ENCODE measurements at regions not wholly inside any gene's neighbourhood (a gene's known extent, or its start where the extent isn't known, plus 50 kb on each side); places are given as distances from the start of the nearest gene placed in this dataset.

GRCh38 chr3:86228101-86228500 lies 762.8 kb downstream of the VGLL3 start:
- Histone ChIP-seq H3K27ac (ENCODE audit: low read length) (no peak overlapping the region), H3K9me3 (replicated peaks; ENCODE audit: insufficient read depth, low read length) (no peaks in the 10 kb centered on the region), H3K27me3 (replicated peaks; ENCODE audit: insufficient read depth, low read length) (no peaks in the 10 kb centered on the region), H2AFZ (ENCODE audit: low read length) (no peak overlapping the region), H3F3A (ENCODE audit: insufficient read depth, low read length) (no peaks in the 10 kb centered on the region), H3K4me1 (ENCODE audit: low read length) (no peaks in the 10 kb centered on the region), H3K9me2 (replicated peaks; ENCODE audit: insufficient read depth, low read length) (no peaks in the 10 kb centered on the region), H4K20me1 (ENCODE audit: insufficient read depth, low read length) (no peaks in the 10 kb centered on the region), H3K4me2 (ENCODE audit: low read depth, low read length) (no peak overlapping the region), H3K4me3 (ENCODE audit: low read length) (no peak overlapping the region), H3K79me2 (ENCODE audit: low read length) (no peaks in the 10 kb centered on the region), H3K9ac (ENCODE audit: low read length) (no peak overlapping the region), H3K36me3 (replicated peaks; ENCODE audit: insufficient read depth, low read length) (no peaks in the 10 kb centered on the region)
- DNase-seq = no peak
- TF ChIP-seq EZH2phosphoT487 (IDR thresholded peaks at IDR 0.05; ENCODE audit: low read length) = no peak
- TF ChIP-seq, protein P1, sequence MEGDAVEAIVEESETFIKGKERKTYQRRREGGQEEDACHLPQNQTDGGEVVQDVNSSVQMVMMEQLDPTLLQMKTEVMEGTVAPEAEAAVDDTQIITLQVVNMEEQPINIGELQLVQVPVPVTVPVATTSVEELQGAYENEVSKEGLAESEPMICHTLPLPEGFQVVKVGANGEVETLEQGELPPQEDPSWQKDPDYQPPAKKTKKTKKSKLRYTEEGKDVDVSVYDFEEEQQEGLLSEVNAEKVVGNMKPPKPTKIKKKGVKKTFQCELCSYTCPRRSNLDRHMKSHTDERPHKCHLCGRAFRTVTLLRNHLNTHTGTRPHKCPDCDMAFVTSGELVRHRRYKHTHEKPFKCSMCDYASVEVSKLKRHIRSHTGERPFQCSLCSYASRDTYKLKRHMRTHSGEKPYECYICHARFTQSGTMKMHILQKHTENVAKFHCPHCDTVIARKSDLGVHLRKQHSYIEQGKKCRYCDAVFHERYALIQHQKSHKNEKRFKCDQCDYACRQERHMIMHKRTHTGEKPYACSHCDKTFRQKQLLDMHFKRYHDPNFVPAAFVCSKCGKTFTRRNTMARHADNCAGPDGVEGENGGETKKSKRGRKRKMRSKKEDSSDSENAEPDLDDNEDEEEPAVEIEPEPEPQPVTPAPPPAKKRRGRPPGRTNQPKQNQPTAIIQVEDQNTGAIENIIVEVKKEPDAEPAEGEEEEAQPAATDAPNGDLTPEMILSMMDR (IDR thresholded peaks at IDR 0.05; ENCODE audit: low read length) = no peak
- TF ChIP-seq EZH2 (optimal IDR thresholded peaks at IDR 0.05; ENCODE audit: low read depth, low read length) = no peak

GRCh38 chr3:86225461-86225860 lies 765.5 kb downstream of the VGLL3 start:
- Histone ChIP-seq H3K4me2 (ENCODE audit: low read depth, low read length) (no peak overlapping the region), H3K4me1 (ENCODE audit: low read length) (no peaks in the 10 kb centered on the region), H3K9ac (ENCODE audit: low read length) (no peak overlapping the region), H3K79me2 (ENCODE audit: low read length) (no peaks in the 10 kb centered on the region), H3K27me3 (replicated peaks; ENCODE audit: insufficient read depth, low read length) (no peaks in the 10 kb centered on the region), H4K20me1 (ENCODE audit: insufficient read depth, low read length) (no peaks in the 10 kb centered on the region), H3K27ac (ENCODE audit: low read length) (no peak overlapping the region), H3K9me2 (replicated peaks; ENCODE audit: insufficient read depth, low read length) (no peaks in the 10 kb centered on the region), H3K9me3 (replicated peaks; ENCODE audit: insufficient read depth, low read length) (no peaks in the 10 kb centered on the region), H3F3A (ENCODE audit: insufficient read depth, low read length) (no peaks in the 10 kb centered on the region), H3K36me3 (replicated peaks; ENCODE audit: insufficient read depth, low read length) (no peaks in the 10 kb centered on the region), H3K4me3 (ENCODE audit: low read length) (no peak overlapping the region), H2AFZ (ENCODE audit: low read length) (no peak overlapping the region)
- TF ChIP-seq, protein P1 (IDR thresholded peaks at IDR 0.05; ENCODE audit: low read length) = no peak
- TF ChIP-seq EZH2phosphoT487 (IDR thresholded peaks at IDR 0.05; ENCODE audit: low read length) (no peak), EZH2 (optimal IDR thresholded peaks at IDR 0.05; ENCODE audit: low read depth, low read length) (no peak)
- DNase-seq = no peak

DNA sequence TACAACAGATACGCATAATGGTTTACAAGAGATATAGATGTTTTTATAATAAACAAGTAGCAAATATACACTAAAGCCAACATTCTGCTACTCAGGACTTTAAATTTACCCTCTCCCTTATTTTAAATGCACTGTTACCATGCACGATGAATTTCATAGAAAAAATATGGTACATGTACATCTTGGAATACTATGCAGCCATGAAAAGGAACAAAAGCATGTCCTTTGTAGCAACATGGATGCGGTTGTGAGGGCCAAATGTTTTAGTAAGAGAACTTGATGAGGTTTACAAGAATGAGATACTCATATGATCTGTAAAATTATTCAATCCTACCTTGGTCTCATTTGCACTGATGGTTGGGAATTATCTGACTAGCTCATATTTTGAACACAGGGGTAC lies 769.3 kb downstream of the VGLL3 start:
- no peak overlapping the region for H3K27ac ChIP-seq (ENCODE audit: low read length)
- no peaks in the 10 kb centered on the region for H3K9me2 ChIP-seq (replicated peaks; ENCODE audit: insufficient read depth, low read length)
- H3F3A ChIP-seq (ENCODE audit: insufficient read depth, low read length) = no peaks in the 10 kb centered on the region
- H4K20me1 ChIP-seq (ENCODE audit: insufficient read depth, low read length) = no peaks in the 10 kb centered on the region
- H3K4me3 ChIP-seq (ENCODE audit: low read length) = no peak overlapping the region
- no peaks in the 10 kb centered on the region for H3K79me2 ChIP-seq (ENCODE audit: low read length)
- H3K36me3 ChIP-seq (replicated peaks; ENCODE audit: insufficient read depth, low read length) = no peaks in the 10 kb centered on the region
- no peak overlapping the region for H3K9ac ChIP-seq (ENCODE audit: low read length)
- no peaks in the 10 kb centered on the region for H3K9me3 ChIP-seq (replicated peaks; ENCODE audit: insufficient read depth, low read length)
- DNase-seq = no peak
- TF ChIP-seq EZH2phosphoT487 (IDR thresholded peaks at IDR 0.05; ENCODE audit: low read length) (no peak), EZH2 (optimal IDR thresholded peaks at IDR 0.05; ENCODE audit: low read depth, low read length) (no peak)
- TF ChIP-seq, protein P1 (IDR thresholded peaks at IDR 0.05; ENCODE audit: low read length) = no peak
- no peak overlapping the region for H3K4me2 ChIP-seq (ENCODE audit: low read depth, low read length)
- H2AFZ ChIP-seq (ENCODE audit: low read length) = no peak overlapping the region
- no peaks in the 10 kb centered on the region for H3K4me1 ChIP-seq (ENCODE audit: low read length)
- no peaks in the 10 kb centered on the region for H3K27me3 ChIP-seq (replicated peaks; ENCODE audit: insufficient read depth, low read length)
